SKM-1 treated with dmso at 0.1 percent for 144 hours (cell line): ENCODE measurements at regions not wholly inside any gene's neighbourhood (a gene's known extent, or its start where the extent isn't known, plus 50 kb on each side); places are given as distances from the start of the nearest gene placed in this dataset.
"Not testable (repeated sequence)": the region's sequence is repeated elsewhere in the genome, so short reads cannot be mapped to it uniquely, and the experiment has no call there.

Experiments used
- DNase-seq: peaks from one replicate; lab custom pipeline; 2025; ENCODE audit not compliant: unreplicated experiment; lab: John Stamatoyannopoulos, UW

DNA sequence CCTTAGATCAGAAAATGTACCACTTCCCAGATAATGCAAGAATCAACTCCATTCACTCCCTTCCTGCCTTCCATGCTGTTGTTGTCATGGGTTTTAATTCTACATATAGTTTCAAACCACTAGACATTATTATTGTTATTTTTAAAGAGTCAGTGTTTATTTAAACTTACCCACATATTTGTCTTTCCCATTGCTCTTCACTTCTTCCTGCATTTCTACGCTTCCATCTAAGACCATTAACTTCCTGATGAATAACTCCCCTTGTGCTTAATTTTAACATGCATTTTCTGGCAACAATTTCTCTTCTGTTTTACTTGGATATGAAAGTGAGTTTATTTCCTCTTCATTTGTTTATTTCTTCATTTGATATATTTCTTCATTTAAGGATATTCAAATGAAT, 127.1 kb upstream of the FHIT start:
- no peak for DNase-seq

- peak; percentile 66 for DNase-seq
Observed at GRCh38 chr3:61381745-61382392, 130.6 kb upstream of the FHIT start.

- DNase-seq = no peak
Observed at GRCh38 chr3:61387817-61388216, 136.6 kb upstream of the FHIT start.

DNA sequence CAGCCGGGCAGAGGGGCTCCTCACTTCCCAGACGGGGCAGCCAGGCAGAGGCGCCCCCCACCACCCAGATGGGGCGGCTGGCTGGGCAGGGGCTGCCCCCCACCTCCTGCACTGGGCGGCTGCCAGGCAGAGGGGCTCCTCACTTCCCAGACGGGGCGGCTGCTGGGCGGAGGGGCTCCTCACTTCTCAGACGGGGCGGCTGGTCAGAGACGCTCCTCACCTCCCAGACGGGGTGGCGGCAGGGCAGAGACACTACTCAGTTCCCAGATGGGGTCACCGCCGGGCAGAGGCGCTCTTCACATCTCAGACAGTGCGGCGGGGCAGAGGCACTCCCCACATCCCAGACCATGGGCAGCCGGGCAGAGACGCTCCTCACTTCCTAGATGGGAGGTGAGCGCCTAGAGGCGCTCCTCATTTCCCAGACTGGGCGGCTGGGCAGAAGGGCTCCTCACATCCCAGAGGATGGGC, 142.3 kb upstream of the FHIT start:
- not testable (repeated sequence) for DNase-seq

DNA sequence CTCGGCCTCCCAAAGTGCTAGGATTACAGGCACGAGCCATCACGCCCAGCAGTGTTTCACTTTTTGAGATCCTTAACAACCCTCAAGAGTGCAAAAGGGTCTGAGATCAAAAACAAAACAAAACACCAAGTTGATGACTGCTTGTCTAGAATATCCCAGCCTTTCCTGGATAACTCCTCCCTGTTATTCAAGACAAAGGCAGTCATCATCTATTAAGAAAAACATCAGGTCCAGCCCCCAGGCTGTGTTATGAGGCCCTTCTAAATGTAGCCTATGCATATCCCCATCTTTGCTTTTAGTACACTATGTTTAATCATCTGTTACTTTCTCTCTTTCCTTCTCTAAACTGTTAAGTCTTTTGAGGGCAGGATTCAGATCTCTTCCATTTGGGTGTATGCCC, 150.1 kb upstream of the FHIT start:
- DNase-seq = no peak

DNA sequence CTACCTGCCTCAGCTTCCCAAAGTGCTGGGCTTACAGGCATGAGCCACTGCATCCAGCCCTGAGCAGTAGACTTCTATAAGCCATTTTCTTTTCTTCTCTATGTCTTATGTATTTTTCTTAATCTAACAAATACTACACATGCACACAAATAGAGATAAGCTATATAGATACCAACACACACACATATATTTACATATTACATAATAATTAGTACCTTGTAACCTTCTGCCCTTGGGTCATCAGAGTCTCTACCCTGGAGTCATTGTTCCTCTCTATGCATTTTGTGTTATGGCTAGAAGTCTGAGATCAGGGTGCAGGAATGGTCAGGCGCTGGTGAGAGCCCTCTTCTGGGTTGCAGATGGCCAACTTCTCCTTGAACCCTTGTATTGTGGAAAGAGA, 154.0 kb upstream of the PTPRG start:
- DNase-seq = no peak

DNA sequence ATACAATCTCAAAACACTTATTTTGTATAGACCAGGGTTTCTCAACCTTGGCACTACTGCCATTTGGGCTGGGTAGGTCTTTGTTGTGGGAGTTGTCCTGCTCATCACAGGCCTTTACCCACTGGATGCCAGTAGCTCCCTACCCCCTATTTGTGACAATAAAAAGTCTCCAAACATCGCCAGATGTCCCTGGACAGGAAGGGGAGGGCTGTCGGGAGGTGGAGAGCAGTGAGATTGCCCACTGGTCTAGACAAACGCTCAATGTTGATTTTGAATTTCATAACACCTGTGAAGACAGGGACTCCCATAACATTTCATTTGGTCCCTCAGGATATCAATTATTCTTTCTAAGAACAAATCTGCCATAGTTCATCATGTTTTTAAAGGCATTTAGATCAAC, 151.7 kb upstream of the PTPRG start:
- no peak for DNase-seq

GRCh38 chr3:61410358-61410757, 151.0 kb upstream of the PTPRG start:
- not testable (repeated sequence) for DNase-seq

DNA sequence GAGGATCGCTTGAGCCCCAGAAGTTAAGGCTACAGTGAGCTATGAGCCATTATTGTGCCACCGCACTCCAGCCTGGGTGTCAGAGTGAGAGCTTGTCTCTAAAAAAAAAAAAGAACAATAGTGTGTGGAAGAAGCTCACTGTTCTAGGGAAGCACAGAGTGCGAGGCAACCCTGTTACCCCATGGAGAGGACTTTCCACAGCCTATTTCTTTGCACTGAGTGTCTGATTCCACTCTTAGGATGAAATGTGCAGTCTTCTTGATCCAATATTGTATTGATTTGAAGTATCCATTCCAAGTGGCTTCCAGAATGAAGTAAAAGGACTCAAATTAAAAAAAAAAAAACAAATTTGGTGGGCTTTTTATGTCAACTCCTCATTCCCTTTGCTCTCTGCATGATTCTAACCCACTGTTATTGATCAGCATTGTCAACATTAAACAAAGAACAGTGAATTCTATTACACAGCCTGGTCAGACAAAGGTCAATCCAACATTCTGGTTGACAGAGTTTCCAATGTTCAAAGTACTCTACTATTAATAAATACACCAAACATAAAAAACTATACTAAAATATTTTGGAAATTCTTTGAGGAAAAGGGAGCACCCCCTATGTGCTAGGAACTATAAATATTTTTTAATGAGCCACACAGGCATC, 150.2 kb upstream of the PTPRG start:
- DNase-seq = no peak

GRCh38 chr3:61414456-61414855, 146.9 kb upstream of the PTPRG start:
- no peak for DNase-seq

- no peak for DNase-seq
Observed at GRCh38 chr3:61415201-61415600, 146.2 kb upstream of the PTPRG start.

DNA sequence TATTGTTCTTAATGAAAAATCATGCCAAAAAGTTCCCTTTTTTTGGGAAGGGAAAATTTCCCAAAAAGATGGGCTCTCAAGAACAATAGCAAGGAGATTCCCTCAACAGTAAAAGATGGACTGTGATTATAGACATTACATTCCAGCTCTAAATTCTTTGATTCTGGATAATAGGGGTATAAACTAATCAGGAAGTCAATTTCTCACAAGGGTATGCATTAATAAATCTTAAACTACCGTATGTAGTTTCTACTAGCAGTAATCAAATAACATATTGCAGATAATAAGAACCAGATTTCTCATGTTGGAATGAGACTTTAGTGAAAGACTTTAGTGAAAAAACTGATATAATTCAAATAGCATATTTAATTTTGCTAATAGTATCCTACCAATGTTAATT, 144.8 kb upstream of the PTPRG start:
- no peak for DNase-seq

DNA sequence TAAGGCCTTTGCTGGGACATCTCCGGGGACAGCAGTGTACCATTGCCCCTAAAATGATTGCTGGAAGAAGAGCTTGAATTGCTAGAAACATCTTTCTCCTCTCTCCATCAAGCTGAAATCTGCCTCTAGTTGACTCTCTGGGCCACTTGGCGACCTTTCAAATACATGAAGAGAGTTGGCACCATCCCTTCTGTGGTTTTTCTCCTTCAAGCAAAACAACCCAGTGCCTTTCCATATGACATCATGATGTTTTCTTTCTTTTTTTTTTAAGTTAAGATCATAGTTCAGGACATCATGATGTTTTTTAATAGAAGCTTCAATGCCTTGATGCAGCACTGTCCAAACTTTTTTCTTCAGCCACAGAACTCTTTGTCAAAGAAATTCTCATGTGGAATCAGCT, 144.0 kb upstream of the PTPRG start:
- no peak for DNase-seq

GRCh38 chr3:61420136-61420759, 141.1 kb upstream of the PTPRG start:
- DNase-seq = no peak

DNA sequence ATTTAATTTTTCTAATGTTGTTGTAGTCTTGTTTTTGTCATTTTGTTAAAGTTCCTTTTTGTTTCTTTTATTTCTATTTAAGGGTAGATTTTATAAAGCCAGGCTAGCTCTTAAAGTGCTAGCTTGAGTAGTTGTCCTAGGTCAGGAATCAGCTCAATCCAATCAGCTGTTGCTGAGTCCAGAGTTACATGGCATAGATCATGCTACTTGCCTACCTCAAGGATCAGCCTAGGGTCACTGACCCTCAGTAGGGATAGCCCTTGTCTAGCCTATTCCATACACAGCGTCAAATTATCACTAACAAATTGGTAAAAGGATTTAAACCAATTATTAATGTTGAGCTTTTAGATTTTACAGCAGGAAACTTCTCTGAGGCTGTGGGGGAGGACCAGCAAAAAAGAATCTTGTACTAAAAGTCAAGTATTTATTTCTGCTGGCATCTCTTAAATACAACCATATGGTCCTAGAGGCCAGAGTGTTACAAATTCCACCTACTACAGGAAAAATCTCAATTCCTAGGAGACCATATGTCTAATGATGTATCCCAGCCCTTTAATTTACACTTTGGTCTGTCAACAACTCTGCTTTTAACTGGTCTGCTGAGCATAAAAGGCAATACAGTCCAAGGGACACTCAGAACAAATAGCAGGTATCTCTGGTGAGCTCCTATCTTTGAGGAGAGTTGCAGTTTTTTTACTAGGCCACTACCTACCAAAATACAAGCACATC, 138.3 kb upstream of the PTPRG start:
- DNase-seq = no peak

GRCh38 chr3:61425356-61425755, 136.0 kb upstream of the PTPRG start:
- DNase-seq = no peak

DNA sequence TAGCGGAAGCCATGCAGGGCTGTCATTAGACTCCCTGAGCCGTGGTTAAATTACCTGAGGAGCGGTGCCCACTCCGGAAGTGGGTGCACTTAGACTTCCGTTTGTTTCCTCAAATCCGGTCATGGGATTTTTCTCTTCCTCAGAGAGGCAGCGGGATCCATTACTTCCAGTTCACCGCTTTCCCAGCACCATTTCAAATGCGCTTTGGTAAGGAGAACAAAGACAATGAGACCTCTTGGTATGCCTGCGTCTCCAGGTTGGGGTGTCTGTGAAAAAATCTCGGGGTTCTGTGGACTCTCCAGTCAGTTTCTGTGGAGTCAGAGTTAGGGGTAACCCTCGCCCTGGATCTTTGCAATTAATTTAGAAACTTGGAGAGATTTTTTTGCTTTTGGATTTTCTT, 132.3 kb upstream of the PTPRG start:
- DNase-seq = no peak

DNA sequence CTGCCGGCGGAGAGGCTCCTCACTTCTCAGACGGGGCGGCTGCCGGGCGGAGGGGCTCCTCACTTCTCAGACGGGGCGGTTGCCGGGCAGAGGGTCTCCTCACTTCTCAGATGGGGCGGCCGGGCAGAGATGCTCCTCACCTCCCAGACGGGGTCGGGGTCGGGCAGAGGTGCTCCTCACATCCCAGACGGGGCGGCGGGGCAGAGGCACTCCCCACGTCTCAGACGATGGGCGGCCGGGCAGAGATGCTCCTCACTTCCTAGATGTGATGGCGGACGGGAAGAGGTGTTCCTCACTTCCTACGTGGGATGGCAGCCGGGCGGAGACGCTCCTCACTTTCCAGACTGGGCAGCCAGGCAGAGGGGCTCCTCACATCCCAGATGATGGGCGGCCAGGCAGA, 126.5 kb upstream of the PTPRG start:
- DNase-seq = not testable (repeated sequence)

DNA sequence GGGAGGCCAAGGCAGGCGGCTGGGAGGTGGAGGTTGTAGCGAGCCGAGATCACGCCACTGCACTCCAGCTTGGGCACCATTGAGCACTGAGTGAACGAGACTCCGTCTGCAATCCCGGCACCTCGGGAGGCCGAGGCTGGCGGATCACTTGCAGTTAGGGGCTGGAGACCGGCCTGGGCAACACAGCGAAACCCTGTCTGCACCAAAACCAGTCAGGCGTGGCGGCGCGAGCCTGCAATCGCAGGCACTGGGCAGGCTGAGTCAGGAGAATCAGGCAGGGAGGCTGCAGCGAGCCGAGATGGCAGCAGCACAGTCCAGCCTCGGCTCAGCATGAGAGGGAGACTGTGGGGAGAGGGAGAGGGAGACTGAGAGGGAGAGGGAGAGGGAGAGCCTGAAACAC, 126.0 kb upstream of the PTPRG start:
- not testable (repeated sequence) for DNase-seq

DNA sequence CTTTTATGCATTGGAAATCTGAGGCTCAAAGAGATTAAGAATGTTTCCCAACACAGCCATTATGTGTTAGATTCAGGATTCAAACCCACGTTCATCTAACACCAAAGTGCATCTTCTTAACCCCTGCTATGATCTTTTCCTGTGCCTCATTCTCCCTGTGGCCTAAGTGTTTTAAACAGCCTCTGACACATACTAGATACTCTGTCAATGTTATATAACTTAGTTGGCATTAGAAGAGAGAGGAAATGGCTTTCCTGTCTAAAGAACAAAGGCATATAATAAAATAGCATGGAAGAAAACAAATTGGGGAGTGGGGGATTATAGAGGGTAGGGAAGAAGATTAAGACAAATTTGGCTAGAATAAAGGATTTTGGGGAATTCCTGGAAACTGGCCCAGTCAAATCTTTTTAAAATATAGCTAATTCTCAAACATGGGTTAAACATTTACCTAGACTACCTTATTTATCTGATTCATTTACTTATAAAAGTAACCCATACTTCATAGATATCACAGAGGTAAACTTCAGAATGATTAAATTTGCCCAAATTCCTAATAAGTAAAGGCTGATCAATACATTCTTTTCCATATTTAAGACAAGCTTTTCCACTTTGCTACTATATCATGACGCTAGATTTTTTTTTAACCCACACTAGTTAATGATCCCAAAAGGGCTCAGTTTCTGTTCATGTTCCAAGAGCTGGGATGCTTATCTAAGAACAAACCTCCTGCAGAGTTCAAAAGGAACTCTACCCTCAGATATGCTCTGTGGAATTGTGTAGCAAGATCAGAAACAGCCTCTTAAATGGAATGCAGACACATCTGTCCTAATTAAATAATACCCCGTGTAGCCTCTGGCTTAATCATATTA, 122.9 kb upstream of the PTPRG start:
- no peak for DNase-seq

DNA sequence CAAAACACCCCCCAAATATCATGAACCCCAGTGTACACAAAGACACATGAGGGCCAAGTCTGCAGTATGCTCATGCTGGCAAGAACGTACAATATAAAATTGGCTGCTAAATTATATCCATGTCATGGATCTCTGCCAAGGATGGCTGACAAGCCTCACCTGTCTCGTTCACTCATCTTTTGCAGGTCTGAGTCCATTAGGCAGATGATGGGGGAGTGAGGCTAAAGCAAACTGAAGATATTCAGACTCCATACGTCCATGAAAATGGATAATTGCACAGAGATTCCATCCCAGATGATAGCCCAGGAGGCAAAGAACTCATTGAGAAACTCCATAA, 122.3 kb upstream of the PTPRG start:
- no peak for DNase-seq
